ENCODE measurements at regions not wholly inside any gene's neighbourhood (a gene's known extent, or its start where the extent isn't known, plus 50 kb on each side); places are given as distances from the start of the nearest gene placed in this dataset.
"Not testable (repeated sequence)": the region's sequence is repeated elsewhere in the genome, so short reads cannot be mapped to it uniquely, and the experiment has no call there.

- no peak for DNase-seq
These were observed 420.3 kb upstream of the NRSN1 start for GRCh38 chr6:23705697-23706096.

- no peak for DNase-seq
These were observed 413.3 kb upstream of the NRSN1 start for GRCh38 chr6:23712756-23713155.

GRCh38 chr6:23713211-23713610 is 412.8 kb upstream of the NRSN1 start:
- DNase-seq, result no peak

GRCh38 chr6:23728707-23729106 is 397.3 kb upstream of the NRSN1 start:
- DNase-seq, result no peak

- DNase-seq, result no peak
These were observed 394.4 kb upstream of the NRSN1 start for GRCh38 chr6:23731609-23732008.

GRCh38 chr6:23732521-23732920 is 393.5 kb upstream of the NRSN1 start:
- no peak for DNase-seq

- DNase-seq, result no peak
These were observed 390.9 kb upstream of the NRSN1 start for GRCh38 chr6:23735151-23735550.

- no peak for DNase-seq
These were observed 389.4 kb upstream of the NRSN1 start for GRCh38 chr6:23736577-23736976.

GRCh38 chr6:23747239-23747638 is 378.8 kb upstream of the NRSN1 start:
- DNase-seq, result no peak

GRCh38 chr6:23752414-23752813 is 373.6 kb upstream of the NRSN1 start:
- DNase-seq, result no peak

GRCh38 chr6:23754197-23754596 is 371.8 kb upstream of the NRSN1 start:
- no peak for DNase-seq

- DNase-seq, result no peak
These were observed 350.9 kb upstream of the NRSN1 start for GRCh38 chr6:23775127-23775526.

- no peak for DNase-seq
These were observed 342.1 kb upstream of the NRSN1 start for GRCh38 chr6:23783901-23784300.

GRCh38 chr6:23784301-23784919 is 341.6 kb upstream of the NRSN1 start:
- no peak for DNase-seq

GRCh38 chr6:23790756-23791155 is 335.3 kb upstream of the NRSN1 start:
- no peak for DNase-seq

- DNase-seq, result no peak
These were observed 329.0 kb upstream of the NRSN1 start for GRCh38 chr6:23797041-23797440.

GRCh38 chr6:23804289-23804688 is 321.7 kb upstream of the NRSN1 start:
- not testable (repeated sequence) for DNase-seq

GRCh38 chr6:23821141-23821540 is 304.9 kb upstream of the NRSN1 start:
- DNase-seq, result not testable (repeated sequence)

- DNase-seq, result no peak
These were observed 302.6 kb upstream of the NRSN1 start for GRCh38 chr6:23823421-23823820.

- no peak for DNase-seq
These were observed 299.4 kb upstream of the NRSN1 start for GRCh38 chr6:23826572-23826971.

GRCh38 chr6:23828861-23829260 is 297.2 kb upstream of the NRSN1 start:
- DNase-seq, result no peak

- no peak for DNase-seq
These were observed 284.9 kb upstream of the NRSN1 start for GRCh38 chr6:23841116-23841515.

GRCh38 chr6:23842760-23843159 is 283.3 kb upstream of the NRSN1 start:
- DNase-seq, result no peak

GRCh38 chr6:23851522-23851921 is 274.5 kb upstream of the NRSN1 start:
- no peak for DNase-seq

GRCh38 chr6:23853566-23854133 is 272.4 kb upstream of the NRSN1 start:
- DNase-seq, result not testable (repeated sequence)

Data from activated CD4-positive, alpha-beta T cell treated with anti-CD3 and anti-CD28 coated beads, Interleukin-2, amount 50 U/mL, for 1 hour (primary cell).